Right kidney (tissue), 1 donor: ENCODE measurements at regions not wholly inside any gene's neighbourhood (a gene's known extent, or its start where the extent isn't known, plus 50 kb on each side); places are given as distances from the start of the nearest gene placed in this dataset.

Source experiments
- DNase-seq: peaks from one replicate; pipeline ENCODE4 v3.0.0-alpha.2; 2016

GRCh38 chr9:13716601-13717321 lies 437.3 kb upstream of the MPDZ start:
- DNase-seq = no peak

DNA sequence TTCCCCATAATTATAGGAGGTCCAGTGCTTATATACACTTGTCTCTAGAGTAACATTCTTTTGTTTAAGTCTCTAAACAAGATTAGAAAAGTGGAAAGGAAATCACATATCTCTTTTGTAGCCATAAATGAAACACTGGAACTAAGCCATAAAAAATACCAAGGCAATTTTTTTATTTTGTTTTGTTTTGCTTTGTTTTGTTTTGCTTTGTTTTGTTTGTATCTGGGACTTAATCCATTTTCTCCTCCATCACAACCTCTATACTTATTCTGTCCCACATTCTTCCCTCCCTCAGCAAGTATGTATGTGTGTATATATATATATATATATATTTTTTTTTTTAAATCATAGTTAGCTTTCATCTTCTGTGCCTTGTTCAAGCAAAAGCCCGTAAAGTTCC lies 436.6 kb upstream of the MPDZ start:
- DNase-seq = no peak

- DNase-seq = no peak
Measured at GRCh38 chr9:13715430-13715829, 435.9 kb upstream of the MPDZ start.

DNA sequence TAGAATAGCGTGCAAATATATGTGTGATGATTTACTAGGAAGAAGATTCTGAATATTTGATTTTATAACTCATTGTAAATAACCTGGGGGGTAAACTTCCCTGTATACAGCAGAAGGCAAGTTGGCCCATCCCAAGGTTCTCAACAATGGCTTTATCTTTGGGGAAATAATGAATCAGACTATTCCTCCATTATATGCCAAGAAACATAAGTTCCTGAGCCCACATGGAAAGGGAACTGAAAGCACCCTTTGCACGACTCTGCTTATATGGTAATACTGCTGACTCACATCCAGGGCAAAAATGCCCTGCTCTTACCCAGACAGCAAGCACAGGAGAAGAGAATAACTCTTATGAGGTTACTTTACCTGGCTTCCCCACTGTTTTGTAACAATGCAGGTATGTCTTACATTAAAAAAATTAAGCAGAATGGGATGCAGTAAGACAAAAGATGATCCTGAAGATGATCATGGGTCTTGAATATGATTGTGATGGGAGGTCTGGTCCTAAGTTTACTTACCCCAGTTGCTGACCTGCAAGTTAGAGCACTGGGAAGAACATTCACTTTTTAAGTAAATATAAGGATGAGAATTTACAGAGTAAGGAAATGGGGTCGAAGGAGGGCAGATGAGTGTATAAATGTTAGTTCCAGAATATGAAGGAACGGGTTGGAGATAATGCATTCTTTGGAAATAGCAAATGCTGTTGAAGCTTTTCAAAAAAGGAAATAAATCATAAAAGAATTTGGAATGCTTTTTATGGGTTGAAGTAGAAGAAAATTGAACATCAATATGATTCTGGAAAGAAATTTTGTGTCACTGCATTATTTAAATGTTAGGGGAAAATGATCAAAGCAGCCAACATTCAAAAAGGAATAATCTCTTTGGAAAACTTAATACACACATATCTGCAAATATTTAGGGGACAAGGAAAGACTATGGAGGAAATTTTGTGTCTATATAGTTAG lies 428.4 kb upstream of the MPDZ start:
- DNase-seq = no peak

- no peak for DNase-seq
Measured at GRCh38 chr9:13705918-13706317, 426.4 kb upstream of the MPDZ start.

- no peak for DNase-seq
Measured at GRCh38 chr9:13705373-13705772, 425.9 kb upstream of the MPDZ start.

GRCh38 chr9:13690595-13690994 lies 411.1 kb upstream of the MPDZ start:
- no peak for DNase-seq

DNA sequence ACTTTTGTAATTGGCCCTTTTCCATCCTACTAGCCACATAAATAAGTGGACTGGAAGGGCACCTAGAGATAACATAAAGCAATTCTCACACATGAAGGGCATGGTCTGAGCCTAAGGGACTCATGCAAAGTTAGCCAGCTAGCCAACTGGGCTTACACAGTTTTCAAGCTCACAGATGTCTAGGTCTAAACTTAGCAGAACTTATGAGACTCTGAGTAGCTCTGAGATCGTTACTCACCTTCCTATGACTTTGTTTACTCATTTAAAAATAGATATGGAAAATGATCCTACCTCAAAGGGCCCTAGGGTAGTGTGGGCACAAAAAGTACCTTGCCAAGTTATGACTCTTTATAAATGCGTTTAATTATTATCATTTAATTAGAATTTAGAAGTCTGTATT lies 410.4 kb upstream of the MPDZ start:
- no peak for DNase-seq

GRCh38 chr9:13688990-13689600 lies 409.6 kb upstream of the MPDZ start:
- DNase-seq = no peak

GRCh38 chr9:13688223-13688989 lies 408.9 kb upstream of the MPDZ start:
- no peak for DNase-seq

- DNase-seq = no peak
Measured at GRCh38 chr9:13684656-13685055, 405.2 kb upstream of the MPDZ start.

GRCh38 chr9:13677801-13678200 lies 398.3 kb upstream of the MPDZ start:
- no peak for DNase-seq

DNA sequence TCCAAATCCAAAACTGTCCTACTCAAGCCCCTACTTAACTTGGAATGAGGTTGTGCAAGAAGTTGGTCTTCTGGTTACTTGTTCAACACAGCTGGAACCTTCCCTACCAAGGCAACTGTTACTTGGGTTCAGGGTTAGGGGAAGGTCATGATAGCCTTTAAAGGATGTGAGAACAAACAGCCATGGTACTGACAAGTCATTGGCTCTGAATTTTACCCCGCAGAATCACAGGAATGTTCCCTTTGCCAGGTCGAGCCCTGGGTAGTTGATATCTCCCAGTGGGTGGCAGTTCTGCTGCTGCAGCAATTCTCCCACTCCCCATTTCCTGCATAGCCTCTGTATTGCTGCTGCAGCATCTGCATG lies 396.1 kb upstream of the MPDZ start:
- no peak for DNase-seq

- DNase-seq = no peak
Measured at GRCh38 chr9:13674926-13675637, 395.6 kb upstream of the MPDZ start.

GRCh38 chr9:13673348-13673747 lies 393.9 kb upstream of the MPDZ start:
- no peak for DNase-seq

- no peak for DNase-seq
Measured at GRCh38 chr9:13665418-13666066, 386.1 kb upstream of the MPDZ start.

GRCh38 chr9:13661014-13661413 lies 381.5 kb upstream of the MPDZ start:
- DNase-seq = no peak

DNA sequence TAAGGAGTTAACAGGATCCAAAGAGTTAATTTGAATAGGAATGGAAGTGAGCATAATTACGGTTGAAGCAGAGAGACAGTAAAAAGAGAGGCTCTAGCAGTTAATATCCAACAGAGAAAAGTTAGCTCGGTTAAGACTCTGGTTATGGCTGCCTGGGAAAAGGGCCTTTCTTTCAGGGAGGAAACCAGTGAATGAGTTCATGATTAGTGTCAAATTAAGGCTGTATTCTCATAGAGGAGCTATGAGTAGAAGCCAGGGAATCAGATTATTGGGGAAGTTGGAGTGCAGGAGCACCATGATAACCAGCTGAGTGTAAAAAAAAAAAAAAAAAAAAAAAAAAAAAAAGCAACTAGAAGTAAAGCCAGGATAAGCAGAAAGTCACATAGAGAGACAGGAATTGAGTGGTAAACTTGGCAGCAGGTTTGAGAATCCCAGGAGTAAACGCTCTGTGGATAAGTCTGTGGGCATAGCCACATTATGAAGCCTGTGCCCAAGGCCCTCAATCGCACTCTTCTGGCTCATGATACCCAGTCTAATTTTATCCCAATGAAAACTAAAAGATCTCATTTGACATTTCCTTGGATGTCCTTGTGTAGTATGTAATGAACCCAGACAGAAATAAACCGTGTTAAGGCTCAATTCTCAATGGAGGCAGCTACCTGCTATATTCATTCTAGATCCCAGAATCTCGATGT lies 372.6 kb upstream of the MPDZ start:
- no peak for DNase-seq

- no peak for DNase-seq
Measured at GRCh38 chr9:13651526-13651925, 372.0 kb upstream of the MPDZ start.

GRCh38 chr9:13648676-13649075 lies 369.2 kb upstream of the MPDZ start:
- DNase-seq = no peak

GRCh38 chr9:13648068-13648467 lies 368.6 kb upstream of the MPDZ start:
- no peak for DNase-seq
